DMS53 treated with DMSO at 0.1 percent for 48 hours (cell line): ENCODE measurements at regions not wholly inside any gene's neighbourhood (a gene's known extent, or its start where the extent isn't known, plus 50 kb on each side); places are given as distances from the start of the nearest gene placed in this dataset.

ENCODE experiments used
- DNase-seq: peaks from one replicate; lab custom pipeline; 2025; ENCODE audit not compliant: unreplicated experiment; lab: John Stamatoyannopoulos, UW

GRCh38 chr10:88023676-88024075 lies 160.3 kb downstream of the PTEN start:
- DNase-seq = no peak

- no peak for DNase-seq
Measured at GRCh38 chr10:88026031-88026430, 162.6 kb downstream of the PTEN start.

GRCh38 chr10:88027570-88027969 lies 164.1 kb downstream of the PTEN start:
- no peak for DNase-seq

- DNase-seq = no peak
Measured at GRCh38 chr10:88028072-88028471, 164.6 kb downstream of the PTEN start.

GRCh38 chr10:88028654-88029053 lies 165.2 kb downstream of the PTEN start:
- peak; percentile 91 for DNase-seq

GRCh38 chr10:88032566-88032965 lies 169.1 kb downstream of the PTEN start:
- DNase-seq = no peak

- DNase-seq = no peak
Measured at GRCh38 chr10:88033385-88033784, 170.0 kb downstream of the PTEN start.

GRCh38 chr10:88033793-88034192 lies 170.4 kb downstream of the PTEN start:
- DNase-seq = no peak

GRCh38 chr10:88036126-88036525 lies 172.7 kb downstream of the PTEN start:
- no peak for DNase-seq

GRCh38 chr10:88037623-88038022 lies 174.2 kb downstream of the PTEN start:
- DNase-seq = no peak

- DNase-seq = no peak
Measured at GRCh38 chr10:88038268-88038667, 174.8 kb downstream of the PTEN start.

- no peak for DNase-seq
Measured at GRCh38 chr10:88039496-88040200, 176.2 kb downstream of the PTEN start.

GRCh38 chr10:88041243-88042159 lies 178.1 kb downstream of the PTEN start:
- DNase-seq = peak; percentile 41

- DNase-seq = peak; percentile 21
Measured at GRCh38 chr10:88042160-88043100, 179.0 kb downstream of the PTEN start.

- DNase-seq = no peak
Measured at GRCh38 chr10:88045096-88045495, 181.7 kb downstream of the PTEN start.

- no peak for DNase-seq
Measured at GRCh38 chr10:88045656-88046415, 182.4 kb downstream of the PTEN start.

- DNase-seq = no peak
Measured at GRCh38 chr10:88047579-88047978, 184.2 kb downstream of the PTEN start.

- DNase-seq = no peak
Measured at GRCh38 chr10:88048312-88048711, 184.9 kb downstream of the PTEN start.

GRCh38 chr10:88049204-88049603 lies 185.8 kb downstream of the PTEN start:
- DNase-seq = no peak

- no peak for DNase-seq
Measured at GRCh38 chr10:88057720-88058119, 194.3 kb downstream of the PTEN start.
